ENCODE measurements at regions not wholly inside any gene's neighbourhood (a gene's known extent, or its start where the extent isn't known, plus 50 kb on each side); places are given as distances from the start of the nearest gene placed in this dataset.

GRCh38 chr16:65895486-65895885 lies 471.0 kb upstream of the CDH5 start:
- DNase-seq (ENCODE audit: low read depth): no peak
- H3K4me3 ChIP-seq (ENCODE audit: low read depth, low read length): no peak overlapping the region
- TF ChIP-seq CTCF (IDR thresholded peaks at IDR 0.05; ENCODE audit: insufficient read depth, low read length): no peak

GRCh38 chr16:65890203-65890602 lies 476.3 kb upstream of the CDH5 start:
- no peak overlapping the region for H3K4me3 ChIP-seq (ENCODE audit: low read depth, low read length)
- no peak for TF ChIP-seq CTCF (IDR thresholded peaks at IDR 0.05; ENCODE audit: insufficient read depth, low read length)
- DNase-seq (ENCODE audit: low read depth): no peak

GRCh38 chr16:65889533-65889966 lies 476.9 kb upstream of the CDH5 start:
- TF ChIP-seq CTCF (IDR thresholded peaks at IDR 0.05; ENCODE audit: insufficient read depth, low read length): no peak
- no peak for DNase-seq (ENCODE audit: low read depth)
- H3K4me3 ChIP-seq (ENCODE audit: low read depth, low read length): no peak overlapping the region

GRCh38 chr16:65888201-65888600 lies 478.3 kb upstream of the CDH5 start:
- TF ChIP-seq CTCF (IDR thresholded peaks at IDR 0.05; ENCODE audit: insufficient read depth, low read length): no peak
- DNase-seq (ENCODE audit: low read depth): no peak

GRCh38 chr16:65884018-65884417 lies 482.5 kb upstream of the CDH5 start:
- TF ChIP-seq CTCF (IDR thresholded peaks at IDR 0.05; ENCODE audit: insufficient read depth, low read length): no peak
- H3K4me3 ChIP-seq (ENCODE audit: low read depth, low read length): no peak overlapping the region
- no peak for DNase-seq (ENCODE audit: low read depth)

More at GRCh38 chr16:65888201-65888600, 478.3 kb upstream of the CDH5 start:
- H3K4me3 ChIP-seq (ENCODE audit: low read depth, low read length): no peak overlapping the region

- TF ChIP-seq CTCF (IDR thresholded peaks at IDR 0.05; ENCODE audit: insufficient read depth, low read length): no peak
- DNase-seq (ENCODE audit: low read depth): no peak
- no peak overlapping the region for H3K4me3 ChIP-seq (ENCODE audit: low read depth, low read length)
These were observed 488.1 kb upstream of the CDH5 start for GRCh38 chr16:65878347-65878746.

- H3K4me3 ChIP-seq (ENCODE audit: low read depth, low read length): no peak overlapping the region
- peak; percentile 6 for DNase-seq (ENCODE audit: low read depth)
- TF ChIP-seq CTCF (IDR thresholded peaks at IDR 0.05; ENCODE audit: insufficient read depth, low read length): no peak
These were observed 489.9 kb upstream of the CDH5 start for GRCh38 chr16:65876624-65877023.

Measured in fibroblast of the aortic adventitia (primary cell).